GM19193 (cell line): ENCODE measurements at regions not wholly inside any gene's neighbourhood (a gene's known extent, or its start where the extent isn't known, plus 50 kb on each side); places are given as distances from the start of the nearest gene placed in this dataset.

Source experiments
- POLR2A ChIP-seq: IDR thresholded peaks from 4 replicates; pipeline ENCODE4 v1.6.1; 2011; ENCODE audit not compliant: insufficient read depth, insufficient read length; ENCODE audit errors: extremely low read depth

DNA sequence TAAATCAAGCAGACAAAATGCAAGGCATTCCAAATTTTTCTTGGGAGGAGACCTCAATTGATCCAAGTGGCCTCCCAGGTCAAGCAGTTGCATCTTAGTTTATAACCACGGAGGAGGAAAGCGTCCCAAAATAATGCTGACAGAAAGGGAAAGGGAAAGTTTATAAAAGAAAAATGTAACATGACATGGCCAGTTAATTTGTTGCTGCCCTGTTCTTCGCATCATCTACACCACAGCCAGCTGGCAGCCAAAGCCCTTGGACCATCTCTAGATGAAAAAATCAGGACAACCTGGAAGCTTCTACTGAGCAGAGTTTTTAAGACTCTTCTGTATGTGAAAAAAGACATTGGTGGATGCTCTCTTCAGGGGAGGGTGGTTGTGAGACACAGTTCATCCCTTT lies 128.8 kb upstream of the FBXL7 start:
- no peak for TF ChIP-seq POLR2A

DNA sequence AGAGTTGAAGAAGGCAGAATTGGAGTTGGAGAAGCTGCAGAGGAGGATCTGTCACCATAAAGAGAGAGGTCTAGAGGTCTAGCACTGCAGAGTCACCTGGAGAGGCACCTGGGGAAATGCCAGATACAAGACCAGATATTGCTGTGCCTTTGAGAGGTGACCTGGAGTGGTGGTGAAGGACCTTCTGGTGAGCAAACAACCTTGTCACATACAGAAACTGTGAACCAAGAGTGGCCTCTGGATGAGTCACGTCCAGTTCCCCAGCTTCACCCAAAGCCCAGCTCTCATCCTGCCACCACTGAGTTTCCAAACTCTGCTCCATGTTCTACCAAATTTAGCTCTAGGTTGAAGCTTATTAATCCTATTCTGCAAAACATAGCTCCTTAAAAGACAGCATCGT lies 131.1 kb upstream of the FBXL7 start:
- TF ChIP-seq POLR2A: no peak

DNA sequence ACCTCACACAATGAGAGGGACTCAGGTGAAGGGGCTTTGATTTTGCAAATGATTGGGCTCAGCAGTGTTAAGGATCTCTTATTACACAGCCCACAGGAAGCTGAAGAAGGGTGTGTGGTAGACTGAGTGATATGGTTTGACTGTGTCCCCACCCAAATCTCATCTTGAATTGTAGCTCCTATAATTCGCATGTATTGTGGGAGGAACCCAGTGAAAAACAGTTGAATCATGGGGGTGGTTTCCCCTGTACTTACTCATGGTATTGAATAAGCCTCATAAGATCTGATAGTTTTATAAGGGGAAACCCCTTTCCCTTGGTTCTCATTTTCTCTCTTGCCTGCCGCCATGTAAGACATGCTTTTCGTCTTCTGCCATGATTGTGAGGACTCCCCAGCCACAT lies 132.5 kb upstream of the FBXL7 start:
- no peak for TF ChIP-seq POLR2A

GRCh38 chr5:15366676-15367391 lies 133.1 kb upstream of the FBXL7 start:
- TF ChIP-seq POLR2A: no peak

- no peak for TF ChIP-seq POLR2A
These were observed 134.9 kb upstream of the FBXL7 start for GRCh38 chr5:15365070-15365469.

DNA sequence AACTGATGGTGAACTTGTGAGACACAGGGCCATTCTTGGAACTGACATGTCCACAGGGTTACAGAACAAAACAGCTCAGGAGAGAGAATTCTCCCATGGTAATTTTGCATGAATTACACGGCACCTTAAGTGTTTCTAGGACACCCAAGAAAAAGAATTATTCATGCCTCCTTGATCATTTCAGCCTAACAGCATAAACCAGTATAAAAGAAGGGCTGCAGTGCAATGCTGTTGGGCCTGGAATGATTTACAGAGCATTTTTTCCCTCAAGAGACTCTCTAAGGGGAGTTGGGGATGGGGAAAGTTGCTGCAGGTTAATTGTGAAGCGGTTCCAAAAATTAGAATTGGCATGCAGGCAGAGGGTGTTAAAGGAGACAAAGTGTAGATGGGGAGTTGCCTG lies 136.4 kb upstream of the FBXL7 start:
- TF ChIP-seq POLR2A: no peak

DNA sequence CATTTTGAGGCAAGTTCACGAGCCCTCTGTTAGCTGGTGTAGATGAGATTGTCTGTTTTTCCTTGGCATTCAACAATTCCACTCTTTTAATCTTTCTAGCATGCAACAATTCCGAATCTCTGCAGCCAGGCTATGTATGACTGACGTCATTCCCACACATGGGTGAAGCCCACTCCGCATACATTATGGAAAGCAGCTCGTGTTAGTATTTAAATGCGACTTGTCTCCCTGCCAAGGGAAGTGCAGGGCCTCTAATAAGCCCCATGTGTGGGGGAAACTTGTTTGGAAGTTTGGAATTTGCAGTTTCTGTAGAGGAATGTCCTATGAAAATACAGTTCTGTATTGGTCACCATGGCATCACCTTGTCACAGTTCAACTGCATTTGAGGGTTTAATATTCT lies 146.0 kb upstream of the FBXL7 start:
- no peak for TF ChIP-seq POLR2A

DNA sequence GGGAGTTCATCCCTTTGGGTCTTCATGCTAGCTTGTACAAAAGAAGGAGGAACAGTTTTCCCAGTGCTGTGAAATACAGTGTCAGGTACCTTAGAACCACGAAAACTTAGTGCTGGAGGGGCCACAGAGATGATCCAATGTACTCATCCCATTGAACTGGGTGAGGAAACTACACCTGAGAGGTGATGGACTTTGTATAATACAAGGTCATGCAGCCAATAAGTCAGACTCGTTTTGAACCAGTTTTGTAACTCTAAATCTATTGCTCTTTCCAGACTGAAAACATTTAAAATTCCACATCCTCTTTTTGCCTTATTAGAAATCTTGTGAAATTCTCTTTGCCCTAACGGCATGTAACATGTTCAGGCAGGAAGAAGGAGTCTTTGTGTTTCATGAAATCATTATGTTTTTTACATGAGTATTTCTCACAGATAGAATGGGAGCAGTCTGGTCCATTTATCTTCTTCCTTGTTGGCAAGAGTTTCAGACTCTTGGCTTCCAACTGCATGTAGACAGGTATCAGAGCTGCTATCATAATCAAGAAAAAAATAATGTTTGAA lies 146.8 kb upstream of the FBXL7 start:
- no peak for TF ChIP-seq POLR2A

GRCh38 chr5:15350614-15351013 lies 149.4 kb upstream of the FBXL7 start:
- no peak for TF ChIP-seq POLR2A

GRCh38 chr5:15346738-15347137 lies 153.2 kb upstream of the FBXL7 start:
- no peak for TF ChIP-seq POLR2A

DNA sequence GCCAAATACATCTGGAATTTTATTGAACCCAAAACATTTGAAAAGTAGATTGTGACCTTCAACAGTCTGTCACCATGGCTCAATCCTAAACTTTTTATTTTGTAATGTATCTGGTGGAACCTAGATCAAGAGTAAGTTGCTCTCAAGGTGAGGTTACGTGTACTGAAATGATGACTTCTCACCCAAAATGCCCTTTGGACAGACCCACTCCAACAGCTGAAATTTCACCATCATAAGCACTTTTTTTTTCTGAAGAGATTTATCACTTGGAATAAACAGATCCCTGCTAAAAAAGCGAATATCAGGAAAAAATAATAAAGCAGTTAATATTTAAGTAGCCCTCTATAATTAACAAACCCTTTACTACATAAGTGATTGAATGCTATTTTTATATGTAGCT lies 155.0 kb upstream of the FBXL7 start:
- no peak for TF ChIP-seq POLR2A

GRCh38 chr5:15338546-15338945 lies 161.4 kb upstream of the FBXL7 start:
- no peak for TF ChIP-seq POLR2A

DNA sequence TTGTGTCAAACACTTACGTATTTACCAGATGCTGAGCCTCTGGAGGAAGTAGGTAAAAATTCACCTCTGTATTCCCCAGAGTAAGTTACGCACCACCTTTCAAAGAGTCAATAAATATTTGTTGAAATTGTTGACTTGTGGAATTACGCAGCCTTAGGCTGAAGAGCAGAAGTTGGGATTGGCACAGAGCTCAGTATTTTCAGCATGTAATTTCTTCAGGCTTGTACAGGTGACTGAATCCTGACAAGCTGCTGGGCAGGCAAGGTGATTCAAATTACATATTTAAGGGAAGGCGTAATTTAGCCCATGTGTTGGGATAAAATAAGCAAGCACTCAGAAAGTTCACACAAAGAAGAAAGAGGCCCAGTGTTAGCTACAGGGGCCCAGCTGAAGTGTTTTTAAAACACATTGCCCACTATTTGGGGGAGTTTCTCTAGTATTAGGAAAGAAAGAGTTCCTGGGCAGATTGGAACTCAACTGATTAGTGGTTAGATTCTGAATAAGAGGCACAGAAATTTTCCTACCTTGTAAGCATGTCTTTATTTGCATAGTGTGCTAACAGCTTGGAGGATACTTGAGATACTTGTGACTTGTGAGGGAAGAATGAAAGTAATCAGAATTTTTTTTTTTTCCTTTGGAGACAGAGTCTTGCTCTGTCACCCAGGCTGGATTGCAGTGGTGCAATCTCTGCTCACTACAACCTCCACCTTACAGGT lies 165.3 kb upstream of the FBXL7 start:
- no peak for TF ChIP-seq POLR2A

- no peak for TF ChIP-seq POLR2A
These were observed 166.9 kb upstream of the FBXL7 start for GRCh38 chr5:15333091-15333490.

DNA sequence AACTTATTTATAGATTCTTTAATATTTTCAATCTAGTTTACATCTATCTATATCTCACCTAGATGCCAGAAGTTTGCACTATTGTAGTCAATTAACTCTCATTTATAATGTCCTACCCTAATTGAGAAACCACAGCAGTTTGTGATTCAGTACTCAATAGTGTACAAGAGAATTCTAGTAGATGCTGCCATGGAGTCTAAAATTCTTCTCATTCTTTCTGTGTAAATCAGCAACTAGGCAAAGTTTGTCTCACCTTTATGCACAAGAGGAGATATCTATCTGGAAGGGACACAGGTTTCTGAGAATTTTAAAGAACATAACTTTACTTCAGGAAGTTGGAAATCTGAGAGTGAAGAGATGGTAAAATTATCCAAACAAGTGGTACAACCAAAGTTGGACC lies 173.0 kb upstream of the FBXL7 start:
- no peak for TF ChIP-seq POLR2A

DNA sequence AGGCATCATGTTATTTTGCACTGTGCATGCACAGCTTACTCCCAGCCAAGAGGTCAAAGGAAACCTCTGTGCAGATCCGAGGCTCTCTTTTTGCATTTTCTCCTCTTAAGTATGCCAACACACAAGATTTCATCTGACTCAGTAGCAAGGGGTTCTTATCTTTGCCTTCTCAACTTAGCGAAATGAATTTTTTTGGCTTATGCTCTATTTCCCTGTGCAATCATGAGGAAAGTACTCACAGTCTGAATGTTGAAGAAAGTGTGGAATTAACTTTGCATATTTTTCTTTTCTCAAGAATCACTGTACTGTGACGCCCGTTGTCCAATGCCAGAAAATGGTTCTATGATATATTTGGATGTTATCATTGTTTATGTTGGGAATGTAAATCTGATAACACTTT lies 173.5 kb upstream of the FBXL7 start:
- TF ChIP-seq POLR2A: no peak
